ENCODE measurements at regions not wholly inside any gene's neighbourhood (a gene's known extent, or its start where the extent isn't known, plus 50 kb on each side); places are given as distances from the start of the nearest gene placed in this dataset.

DNA sequence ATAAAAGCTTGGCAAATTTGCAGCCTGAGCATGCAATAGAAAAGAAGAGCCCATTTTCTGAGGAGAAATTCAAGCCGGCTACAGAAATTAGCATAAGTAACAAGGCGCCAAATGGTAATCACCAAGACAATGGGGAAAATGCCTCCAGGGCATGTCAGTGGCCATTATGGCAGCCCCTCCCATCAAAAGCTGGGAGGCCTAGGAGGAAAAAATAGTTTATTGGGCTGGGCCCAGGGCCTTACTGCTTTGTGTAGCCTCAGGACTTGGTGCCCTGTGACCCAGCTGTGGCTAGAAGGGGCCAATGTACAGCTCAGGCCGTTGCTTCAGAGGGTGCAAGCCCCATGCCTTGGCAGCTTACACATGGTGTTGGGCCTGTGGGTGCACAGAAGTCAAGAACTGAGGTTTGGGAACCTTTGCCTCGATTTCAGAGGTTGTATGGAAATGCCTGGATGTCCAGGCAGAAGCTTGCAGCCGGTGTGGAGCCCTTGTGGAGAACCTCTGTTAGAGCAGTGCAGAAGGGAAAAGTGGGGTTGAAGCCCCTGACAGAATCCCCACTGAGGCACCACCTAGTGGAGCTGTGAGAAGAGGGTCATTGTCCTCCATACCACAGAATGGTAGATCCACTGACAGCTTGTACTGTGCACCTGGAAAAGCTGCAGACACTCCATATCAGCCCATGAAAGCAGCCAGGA, 328.5 kb upstream of the MAP3K7 start:
- no peak for DNase-seq (ENCODE audit: low spot score)
- no peak overlapping the region for H3K4me2 ChIP-seq
- H3K4me1 ChIP-seq (ENCODE audit: insufficient read depth): peaks cover 8% of the 10 kb centered on the region
- H3K27me3 ChIP-seq: no peaks in the 10 kb centered on the region
- TF ChIP-seq EZH2 (IDR thresholded peaks at IDR 0.05; ENCODE audit: borderline replicate concordance) (no peak), EZH2phosphoT487 (IDR thresholded peaks at IDR 0.05; ENCODE audit: low read depth, severe bottlenecking, unreplicated experiment) (no peak)
- TF ChIP-seq, protein P1, sequence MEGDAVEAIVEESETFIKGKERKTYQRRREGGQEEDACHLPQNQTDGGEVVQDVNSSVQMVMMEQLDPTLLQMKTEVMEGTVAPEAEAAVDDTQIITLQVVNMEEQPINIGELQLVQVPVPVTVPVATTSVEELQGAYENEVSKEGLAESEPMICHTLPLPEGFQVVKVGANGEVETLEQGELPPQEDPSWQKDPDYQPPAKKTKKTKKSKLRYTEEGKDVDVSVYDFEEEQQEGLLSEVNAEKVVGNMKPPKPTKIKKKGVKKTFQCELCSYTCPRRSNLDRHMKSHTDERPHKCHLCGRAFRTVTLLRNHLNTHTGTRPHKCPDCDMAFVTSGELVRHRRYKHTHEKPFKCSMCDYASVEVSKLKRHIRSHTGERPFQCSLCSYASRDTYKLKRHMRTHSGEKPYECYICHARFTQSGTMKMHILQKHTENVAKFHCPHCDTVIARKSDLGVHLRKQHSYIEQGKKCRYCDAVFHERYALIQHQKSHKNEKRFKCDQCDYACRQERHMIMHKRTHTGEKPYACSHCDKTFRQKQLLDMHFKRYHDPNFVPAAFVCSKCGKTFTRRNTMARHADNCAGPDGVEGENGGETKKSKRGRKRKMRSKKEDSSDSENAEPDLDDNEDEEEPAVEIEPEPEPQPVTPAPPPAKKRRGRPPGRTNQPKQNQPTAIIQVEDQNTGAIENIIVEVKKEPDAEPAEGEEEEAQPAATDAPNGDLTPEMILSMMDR (IDR thresholded peaks at IDR 0.05; ENCODE audit: poor library complexity): no peak
- no peak overlapping the region for H3K27ac ChIP-seq
- H2AFZ ChIP-seq: no peak overlapping the region
- H3K9me3 ChIP-seq (ENCODE audit: low read depth): no peaks in the 10 kb centered on the region
- no peaks in the 10 kb centered on the region for H3K36me3 ChIP-seq (replicated peaks; ENCODE audit: insufficient read depth, low read depth)
- no peak overlapping the region for H3K4me3 ChIP-seq
- WGBS (ENCODE audit: low lambda C conversion rate, missing lambda C conversion rate): 77% methylated on average over 5 of the region's 5 CpGs
- H3K9me2 ChIP-seq (replicated peaks; ENCODE audit: insufficient read depth): no peaks in the 10 kb centered on the region
- H3K79me2 ChIP-seq: no peaks in the 10 kb centered on the region
- H4K20me1 ChIP-seq (ENCODE audit: insufficient read depth, poor library complexity, severe bottlenecking): no peaks in the 10 kb centered on the region

DNA sequence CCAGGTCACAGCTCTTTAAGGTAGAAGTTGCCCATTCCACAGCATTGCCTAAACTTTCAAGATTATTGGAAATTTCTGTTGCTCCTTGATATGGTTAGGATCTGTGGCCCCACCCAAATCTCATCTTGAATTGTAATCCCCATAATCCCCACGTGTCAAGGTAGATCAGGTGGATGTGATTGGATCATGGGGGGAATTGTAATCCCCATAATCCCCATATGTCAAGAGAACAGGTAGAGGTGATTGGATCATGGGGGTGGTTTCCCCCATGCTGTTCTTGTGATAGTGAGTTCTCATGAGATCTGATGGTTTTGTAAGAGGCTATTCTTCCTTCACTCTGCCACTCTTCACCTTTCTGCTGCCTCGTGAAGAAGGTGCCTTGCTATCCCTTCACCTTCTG, 327.4 kb upstream of the MAP3K7 start:
- TF ChIP-seq, protein P1 (IDR thresholded peaks at IDR 0.05; ENCODE audit: poor library complexity): no peak
- TF ChIP-seq EZH2phosphoT487 (IDR thresholded peaks at IDR 0.05; ENCODE audit: low read depth, severe bottlenecking, unreplicated experiment): no peak
- no peak for TF ChIP-seq EZH2 (IDR thresholded peaks at IDR 0.05; ENCODE audit: borderline replicate concordance)
- peaks cover 8% of the 10 kb centered on the region for H3K4me1 ChIP-seq (ENCODE audit: insufficient read depth)
- DNase-seq (ENCODE audit: low spot score): no peak
- no peaks in the 10 kb centered on the region for H4K20me1 ChIP-seq (ENCODE audit: insufficient read depth, poor library complexity, severe bottlenecking)
- no peak overlapping the region for H3K27ac ChIP-seq
- H3K4me3 ChIP-seq: no peak overlapping the region
- H3K9me3 ChIP-seq (ENCODE audit: low read depth): no peaks in the 10 kb centered on the region
- no peak overlapping the region for H3K4me2 ChIP-seq
- H3K36me3 ChIP-seq (replicated peaks; ENCODE audit: insufficient read depth, low read depth): no peaks in the 10 kb centered on the region
- H2AFZ ChIP-seq: no peak overlapping the region
- H3K9me2 ChIP-seq (replicated peaks; ENCODE audit: insufficient read depth): no peaks in the 10 kb centered on the region
- no peaks in the 10 kb centered on the region for H3K27me3 ChIP-seq
- no peaks in the 10 kb centered on the region for H3K79me2 ChIP-seq
- 80% methylated on average over 2 of the region's 2 CpGs for WGBS (ENCODE audit: low lambda C conversion rate, missing lambda C conversion rate)

DNA sequence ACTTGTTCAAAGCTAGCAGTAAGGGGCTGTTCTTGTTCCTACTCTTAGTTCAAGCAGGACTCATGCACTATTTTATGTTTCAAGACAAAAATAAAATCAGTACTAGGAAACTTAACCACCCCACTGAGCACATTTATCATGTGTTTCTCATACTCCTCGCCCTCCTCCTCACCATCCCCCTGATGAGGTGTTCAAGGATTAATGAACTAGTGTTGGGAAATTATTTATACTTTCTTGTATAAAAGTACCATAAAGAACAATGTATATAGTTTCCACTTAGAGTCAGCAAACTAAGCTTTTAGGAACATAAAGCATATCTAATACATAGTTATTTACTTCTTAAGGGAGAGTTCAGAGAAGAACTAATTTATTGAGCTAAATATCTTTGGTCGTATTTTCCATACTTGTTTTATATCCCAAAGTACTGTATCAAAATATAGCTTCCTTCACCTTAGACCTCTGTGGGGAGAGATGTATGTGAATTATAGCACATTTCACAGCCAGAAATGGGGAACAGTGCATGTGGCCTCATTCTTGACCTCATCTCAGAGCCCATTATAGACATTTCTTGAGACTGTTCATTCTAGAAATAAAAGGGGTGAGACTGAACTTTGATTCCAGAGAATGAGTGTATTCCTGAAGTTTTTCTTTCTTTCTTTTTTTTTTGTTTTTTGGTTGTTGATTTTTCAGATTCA, 326.5 kb upstream of the MAP3K7 start:
- Histone ChIP-seq H3K79me2 (no peaks in the 10 kb centered on the region), H4K20me1 (ENCODE audit: insufficient read depth, poor library complexity, severe bottlenecking) (no peaks in the 10 kb centered on the region), H3K4me2 (no peak overlapping the region), H2AFZ (no peak overlapping the region), H3K27ac (no peak overlapping the region), H3K9me2 (replicated peaks; ENCODE audit: insufficient read depth) (no peaks in the 10 kb centered on the region), H3K4me1 (ENCODE audit: insufficient read depth) (peaks cover 8% of the 10 kb centered on the region), H3K27me3 (no peaks in the 10 kb centered on the region), H3K9me3 (ENCODE audit: low read depth) (no peaks in the 10 kb centered on the region), H3K4me3 (no peak overlapping the region), H3K36me3 (replicated peaks; ENCODE audit: insufficient read depth, low read depth) (no peaks in the 10 kb centered on the region)
- DNase-seq (ENCODE audit: low spot score): no peak
- WGBS (ENCODE audit: low lambda C conversion rate, missing lambda C conversion rate): 89% methylated on average over 2 of the region's 2 CpGs
- no peak for TF ChIP-seq EZH2 (IDR thresholded peaks at IDR 0.05; ENCODE audit: borderline replicate concordance)
- TF ChIP-seq, protein P1 (IDR thresholded peaks at IDR 0.05; ENCODE audit: poor library complexity): no peak

All from hepatocyte (in vitro differentiated cells).